ENCODE measurements at regions not wholly inside any gene's neighbourhood (a gene's known extent, or its start where the extent isn't known, plus 50 kb on each side); places are given as distances from the start of the nearest gene placed in this dataset.

- TF ChIP-seq CTCF (IDR thresholded peaks at IDR 0.05; ENCODE audit: low read depth, low read length, missing input control) (no peak), YY1 (IDR thresholded peaks at IDR 0.05) (no peak), REST (IDR thresholded peaks at IDR 0.05) (no peak), FOXA1 (IDR thresholded peaks at IDR 0.05) (no peak), HNF4G (IDR thresholded peaks at IDR 0.05) (no peak), MAX (IDR thresholded peaks at IDR 0.05) (no peak), ZBTB33 (IDR thresholded peaks at IDR 0.05) (no peak), SP1 (IDR thresholded peaks at IDR 0.05) (no peak), HNF4A (conservative IDR thresholded peaks at IDR 0.05) (no peak), RAD21 (IDR thresholded peaks at IDR 0.05) (no peak), EGR1 (IDR thresholded peaks at IDR 0.05; ENCODE audit: low read depth in 2 of 2) (no peak)
Observed at GRCh38 chr22:22428222-22429098, 80.1 kb downstream of the ZNF280B start.
